IMR-90 (cell line): ENCODE measurements at regions not wholly inside any gene's neighbourhood (a gene's known extent, or its start where the extent isn't known, plus 50 kb on each side); places are given as distances from the start of the nearest gene placed in this dataset.

Experiments used
- CEBPB ChIP-seq: IDR thresholded peaks from 2 replicates; pipeline ENCODE4 v1.6.1; 2012; ENCODE audit warnings: low read depth, low read length, improper control_type of control experiment
- MAZ ChIP-seq: IDR thresholded peaks from 2 replicates; pipeline ENCODE4 v1.6.1; 2012; ENCODE audit warnings: low read depth, mild to moderate bottlenecking, low read length, improper control_type of control experiment, moderate library complexity, borderline replicate concordance
- MXI1 ChIP-seq: IDR thresholded peaks from 2 replicates; pipeline ENCODE4 v1.6.1; 2012; ENCODE audit warnings: low read depth, mild to moderate bottlenecking, low read length, moderate library complexity, borderline replicate concordance
- NFE2L2 ChIP-seq: fragments of 150-350 bp; IDR thresholded peaks from 2 replicates; pipeline ENCODE4 v1.6.1; 2016; ENCODE audit warnings: low read depth, mild to moderate bottlenecking, low read length
- POLR2A ChIP-seq: IDR thresholded peaks from 2 replicates; pipeline ENCODE4 v1.6.1; 2012; ENCODE audit warnings: mild to moderate bottlenecking, low read depth, low read length
- RAD21 ChIP-seq: IDR thresholded peaks from 2 replicates; pipeline ENCODE4 v1.6.1; 2012; ENCODE audit warnings: low read length, improper control_type of control experiment
- RCOR1 ChIP-seq: IDR thresholded peaks from 2 replicates; pipeline ENCODE4 v1.6.1; 2012; ENCODE audit warnings: mild to moderate bottlenecking, low read length, improper control_type of control experiment; ENCODE audit not compliant: insufficient replicate concordance
- RFX5 ChIP-seq: IDR thresholded peaks from 2 replicates; pipeline ENCODE4 v1.8.0; 2012; ENCODE audit warnings: low read depth, mild to moderate bottlenecking, low read length, moderate library complexity
- TF ChIP-seq, protein P1 (sequence below): conservative IDR thresholded peaks from 2 replicates; pipeline ENCODE4 v1.5.1; 2012; ENCODE audit warnings: mild to moderate bottlenecking, low read depth, low read length, improper control_type of control experiment
- TF ChIP-seq, protein P2 (sequence below): fragments of 150-350 bp; IDR thresholded peaks from 2 replicates; pipeline ENCODE4 v1.6.1; 2016; ENCODE audit warnings: low read depth, mild to moderate bottlenecking, low read length, moderate library complexity, borderline replicate concordance

GRCh38 chr2:67806816-67807215 lies 256.0 kb downstream of the C1D start:
- TF ChIP-seq, protein P1, sequence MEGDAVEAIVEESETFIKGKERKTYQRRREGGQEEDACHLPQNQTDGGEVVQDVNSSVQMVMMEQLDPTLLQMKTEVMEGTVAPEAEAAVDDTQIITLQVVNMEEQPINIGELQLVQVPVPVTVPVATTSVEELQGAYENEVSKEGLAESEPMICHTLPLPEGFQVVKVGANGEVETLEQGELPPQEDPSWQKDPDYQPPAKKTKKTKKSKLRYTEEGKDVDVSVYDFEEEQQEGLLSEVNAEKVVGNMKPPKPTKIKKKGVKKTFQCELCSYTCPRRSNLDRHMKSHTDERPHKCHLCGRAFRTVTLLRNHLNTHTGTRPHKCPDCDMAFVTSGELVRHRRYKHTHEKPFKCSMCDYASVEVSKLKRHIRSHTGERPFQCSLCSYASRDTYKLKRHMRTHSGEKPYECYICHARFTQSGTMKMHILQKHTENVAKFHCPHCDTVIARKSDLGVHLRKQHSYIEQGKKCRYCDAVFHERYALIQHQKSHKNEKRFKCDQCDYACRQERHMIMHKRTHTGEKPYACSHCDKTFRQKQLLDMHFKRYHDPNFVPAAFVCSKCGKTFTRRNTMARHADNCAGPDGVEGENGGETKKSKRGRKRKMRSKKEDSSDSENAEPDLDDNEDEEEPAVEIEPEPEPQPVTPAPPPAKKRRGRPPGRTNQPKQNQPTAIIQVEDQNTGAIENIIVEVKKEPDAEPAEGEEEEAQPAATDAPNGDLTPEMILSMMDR = no peak
- TF ChIP-seq, protein P2, sequence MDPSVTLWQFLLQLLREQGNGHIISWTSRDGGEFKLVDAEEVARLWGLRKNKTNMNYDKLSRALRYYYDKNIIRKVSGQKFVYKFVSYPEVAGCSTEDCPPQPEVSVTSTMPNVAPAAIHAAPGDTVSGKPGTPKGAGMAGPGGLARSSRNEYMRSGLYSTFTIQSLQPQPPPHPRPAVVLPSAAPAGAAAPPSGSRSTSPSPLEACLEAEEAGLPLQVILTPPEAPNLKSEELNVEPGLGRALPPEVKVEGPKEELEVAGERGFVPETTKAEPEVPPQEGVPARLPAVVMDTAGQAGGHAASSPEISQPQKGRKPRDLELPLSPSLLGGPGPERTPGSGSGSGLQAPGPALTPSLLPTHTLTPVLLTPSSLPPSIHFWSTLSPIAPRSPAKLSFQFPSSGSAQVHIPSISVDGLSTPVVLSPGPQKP = no peak
- TF ChIP-seq MXI1 = no peak
- TF ChIP-seq RAD21 = no peak
- no peak for TF ChIP-seq RFX5
- TF ChIP-seq POLR2A = no peak
- no peak for TF ChIP-seq NFE2L2
- no peak for TF ChIP-seq CEBPB
- no peak for TF ChIP-seq MAZ
- no peak for TF ChIP-seq RCOR1
